HCT116 (cell line): ENCODE measurements at regions not wholly inside any gene's neighbourhood (a gene's known extent, or its start where the extent isn't known, plus 50 kb on each side); places are given as distances from the start of the nearest gene placed in this dataset.

Experiments used
- ATAC-seq: fragments of 200-7000 bp; cut with Tn5 transposase; 2 replicates; pipeline ENCODE4 v1.9.1; 2020; ENCODE audit warnings: mild to moderate bottlenecking, moderate library complexity
- BruUV-seq: library from RNA; stranded (reverse); fragments of 400-500 nt; replicated peaks from 2 replicates; lab custom pipeline; 2021; lab: Mats Ljungman, UMichigan
- CTCF ChIA-PET: fragments of 300-600 bp; sonication (Branson Sonifier 250); formaldehyde crosslinking; loops from one replicate; lab custom pipeline; 2021; ENCODE audit warnings: antibody characterized with exemption; lab: Charles Lee
- POLR2A ChIA-PET: fragments of 300-600, 350-600 bp; sonication (Branson Sonifier 250); formaldehyde crosslinking; loops from one replicate; lab custom pipeline; 2021; ENCODE audit warnings: antibody characterized with exemption; lab: Charles Lee
- RAD21 ChIA-PET, 2 experiments: fragments of 300-600 bp; sonication (Branson Sonifier 250); formaldehyde crosslinking; loops; one replicate each; lab custom pipeline; 2023; ENCODE audit warnings: low total read pairs in 2 of 2; ENCODE audit not compliant: uncharacterized antibody in 2 of 2, unreplicated experiment in 2 of 2, low non-redundant PET in 1 of 2; lab: Charles Lee
- DNase-seq: peaks from one replicate; pipeline ENCODE4 v3.0.0-alpha.2; 2010; ENCODE audit warnings: low read depth, low spot score
- H2AFZ ChIP-seq: fragments of 200-600 bp; shearing (Covaris generic), sonication (generic); 2 replicates; pipeline ENCODE4 v1.6.1; 2017; ENCODE audit warnings: low read depth, mixed run types, mixed read lengths, antibody characterized with exemption, low read length; ENCODE audit not compliant: poor library complexity, severe bottlenecking
- H3K27ac ChIP-seq: 2 replicates; pipeline ENCODE4 v1.5.1; 2012; ENCODE audit warnings: low read depth, low read length
- H3K27me3 ChIP-seq: fragments of 200-600 bp; sonication (generic); 2 replicates; pipeline ENCODE4 v1.6.1; 2016; ENCODE audit warnings: mixed run types, low read length, mixed read lengths; ENCODE audit not compliant: insufficient read depth
- H3K36me3 ChIP-seq, 2 experiments: fragments of 200-500 bp in 1 of 2; fragments of 200-600 bp in 1 of 2; sonication (Bioruptor generic) in 1 of 2; sonication (generic) in 1 of 2; 2 replicates each; pipeline versions ENCODE4 v1.5.1 to v1.6.1; 2014 to 2016; ENCODE audit warnings: low read length in 2 of 2, inconsistent platforms in 1 of 2, mixed read lengths in 1 of 2, mixed run types in 1 of 2; ENCODE audit not compliant: insufficient read depth in 2 of 2, control insufficient read depth in 1 of 2
- H3K4me1 ChIP-seq, 2 experiments: fragments of 200-600 bp in 1 of 2; sonication (generic) in 1 of 2; 2 replicates each; pipeline versions ENCODE4 v1.5.1 to v1.6.1; 2012 to 2017; ENCODE audit warnings: low read length in 2 of 2, inconsistent platforms in 1 of 2, mild to moderate bottlenecking in 1 of 2, mixed read lengths in 1 of 2, mixed run types in 1 of 2, moderate library complexity in 1 of 2; ENCODE audit not compliant: insufficient read depth in 2 of 2, control insufficient read depth in 1 of 2
- H3K4me2 ChIP-seq: fragments of 200-600 bp; sonication (generic); 2 replicates; pipeline ENCODE4 v1.6.1; 2017; ENCODE audit warnings: mixed run types, low read length, mixed read lengths
- H3K4me3 ChIP-seq, 2 experiments: fragments of 200-600 bp in 1 of 2; sonication (generic) in 1 of 2; replicated peaks in 1 of 2; 2 replicates each; pipeline ENCODE4 v1.5.1; 2011 to 2016; ENCODE audit warnings: low read length in 2 of 2, control low read depth in 1 of 2, low read depth in 1 of 2, mild to moderate bottlenecking in 1 of 2, mixed read lengths in 1 of 2, mixed run types in 1 of 2
- H3K79me2 ChIP-seq: fragments of 200-600 bp; sonication (generic); 2 replicates; pipeline ENCODE4 v1.6.1; 2017; ENCODE audit warnings: mild to moderate bottlenecking, mixed run types, low read length, moderate library complexity, mixed read lengths; ENCODE audit not compliant: insufficient read depth
- H3K9ac ChIP-seq: fragments of 200-600 bp; sonication (generic); 2 replicates; pipeline ENCODE4 v1.6.1; 2016; ENCODE audit warnings: low read length, mixed read lengths
- H3K9me2 ChIP-seq: fragments of 200-600 bp; sonication (generic), shearing (Covaris generic); 2 replicates; pipeline ENCODE4 v1.6.1; 2017; ENCODE audit warnings: mixed run types, mild to moderate bottlenecking, moderate library complexity; ENCODE audit not compliant: insufficient read depth
- H3K9me3 ChIP-seq, 2 experiments: fragments of 200-500 bp in 1 of 2; fragments of 200-600 bp in 1 of 2; sonication (Bioruptor generic) in 1 of 2; sonication (generic) in 1 of 2; 2 replicates each; pipeline ENCODE4 v1.6.1; 2014 to 2017; ENCODE audit warnings: low read length in 2 of 2, mixed read lengths in 2 of 2, inconsistent platforms in 1 of 2, low read depth in 1 of 2, mild to moderate bottlenecking in 1 of 2, mixed run types in 1 of 2, moderate library complexity in 1 of 2; ENCODE audit not compliant: control insufficient read depth in 1 of 2, insufficient read depth in 1 of 2
- H4K20me1 ChIP-seq: fragments of 200-600 bp; sonication (generic), shearing (Covaris generic); 2 replicates; pipeline ENCODE4 v1.6.1; 2017; ENCODE audit warnings: mixed run types, mild to moderate bottlenecking, moderate library complexity; ENCODE audit not compliant: insufficient read depth
- ATF3 ChIP-seq: IDR thresholded peaks from 2 replicates; pipeline ENCODE4 v1.6.1; 2012
- CBX3 ChIP-seq: IDR thresholded peaks from 2 replicates; pipeline ENCODE4 v1.6.1; 2012; ENCODE audit warnings: low read depth
- CEBPB ChIP-seq: IDR thresholded peaks from 2 replicates; pipeline ENCODE4 v1.6.1; 2012; ENCODE audit warnings: low read depth
- CTCF ChIP-seq, 3 experiments: fragments of 200-600 bp in 1 of 3; sonication (generic) in 1 of 3; IDR thresholded peaks in 2 of 3; conservative IDR thresholded peaks in 1 of 3; 2 replicates each; pipeline ENCODE4 v1.5.1; 2012 to 2017; ENCODE audit warnings: low read depth in 2 of 3, low read length in 2 of 3, antibody characterized with exemption in 1 of 3, borderline replicate concordance in 1 of 3, control low read depth in 1 of 3, mild to moderate bottlenecking in 1 of 3, mixed read lengths in 1 of 3, mixed run types in 1 of 3, moderate library complexity in 1 of 3; ENCODE audit not compliant: insufficient read depth in 1 of 3
- EGR1 ChIP-seq: IDR thresholded peaks from 2 replicates; pipeline ENCODE4 v1.6.1; 2012; ENCODE audit warnings: low read depth
- ELF1 ChIP-seq: IDR thresholded peaks from 2 replicates; pipeline ENCODE4 v1.6.1; 2012; ENCODE audit warnings: low read depth, borderline replicate concordance
- EZH2 ChIP-seq: fragments of 200-600 bp; sonication (generic); IDR thresholded peaks from 2 replicates; pipeline ENCODE4 v1.6.1; 2017; ENCODE audit warnings: antibody characterized with exemption, mixed run types
- EZH2phosphoT487 ChIP-seq: fragments of 200-600 bp; IDR thresholded peaks from 2 replicates; pipeline ENCODE4 v1.6.1; 2018; ENCODE audit warnings: antibody characterized with exemption, borderline replicate concordance
- FOSL1 ChIP-seq: IDR thresholded peaks from 2 replicates; pipeline ENCODE4 v1.6.1; 2012; ENCODE audit warnings: low read depth
- JUND ChIP-seq: IDR thresholded peaks from 2 replicates; pipeline ENCODE4 v1.6.1; 2012
- MAX ChIP-seq: IDR thresholded peaks from 2 replicates; pipeline ENCODE4 v1.6.1; 2012
- POLR2A ChIP-seq: IDR thresholded peaks from 2 replicates; pipeline ENCODE4 v1.7.0; 2011; ENCODE audit warnings: borderline replicate concordance; ENCODE audit not compliant: insufficient read depth, insufficient read length; ENCODE audit errors: extremely low read depth
- POLR2AphosphoS5 ChIP-seq: IDR thresholded peaks from 2 replicates; pipeline ENCODE4 v1.6.1; 2011; ENCODE audit warnings: mild to moderate bottlenecking, low read depth, low read length, moderate library complexity
- REST ChIP-seq: IDR thresholded peaks from 2 replicates; pipeline ENCODE4 v1.6.1; 2012; ENCODE audit warnings: low read depth
- SIN3A ChIP-seq: IDR thresholded peaks from 2 replicates; pipeline ENCODE4 v1.6.1; 2012; ENCODE audit warnings: low read depth
- SP1 ChIP-seq: IDR thresholded peaks from 2 replicates; pipeline ENCODE4 v1.6.1; 2012; ENCODE audit warnings: low read depth
- TCF7L2 ChIP-seq: IDR thresholded peaks from 2 replicates; pipeline ENCODE4 v1.7.0; 2011; ENCODE audit warnings: borderline replicate concordance, inconsistent platforms; ENCODE audit not compliant: insufficient read depth, insufficient read length; ENCODE audit errors: extremely low read depth
- YY1 ChIP-seq: IDR thresholded peaks from 2 replicates; pipeline ENCODE4 v1.6.1; 2011; ENCODE audit warnings: low read length, low read depth, moderate library complexity, mild to moderate bottlenecking; ENCODE audit not compliant: insufficient replicate concordance; ENCODE audit errors: extremely low read depth
- ZNF274 ChIP-seq: fragments of 200-500 bp; sonication (Bioruptor generic); IDR thresholded peaks from 2 replicates; pipeline ENCODE4 v1.6.1; 2014; ENCODE audit warnings: mild to moderate bottlenecking, low read depth, low read length, inconsistent platforms
- intact Hi-C: fragments of 100-400 bp; cut with micrococcal nuclease; formaldehyde crosslinking; loops from 2 replicates; pipeline ENCODE4 v1.10.0; 2022

- Histone ChIP-seq H3K9me3 (peaks cover 3 to 21% of the 10 kb centered on the region in 2 experiments; a peak in 2 of 4 replicates), H3K4me3 (no peak overlapping the region), H3K36me3 (no peaks in the 10 kb centered on the region), H3K27me3 (no peaks in the 10 kb centered on the region), H3K9ac (no peak overlapping the region), H2AFZ (no peak overlapping the region), H3K4me2 (no peak overlapping the region), H3K27ac (no peak overlapping the region), H3K4me1 (no peaks in the 10 kb centered on the region), H4K20me1 (no peaks in the 10 kb centered on the region), H3K79me2 (no peaks in the 10 kb centered on the region), H3K9me2 (no peaks in the 10 kb centered on the region)
- ATAC-seq (no peak), DNase-seq (no peak)
- no peak for TF ChIP-seq ATF3
- TF ChIP-seq POLR2A: no peak
- no peak for TF ChIP-seq EZH2
- TF ChIP-seq CEBPB: no peak
- no peak for TF ChIP-seq MAX
- TF ChIP-seq POLR2AphosphoS5: no peak
- no peak for TF ChIP-seq EGR1
- TF ChIP-seq ELF1: no peak
- no peak for TF ChIP-seq TCF7L2
- TF ChIP-seq YY1: no peak
- TF ChIP-seq EZH2phosphoT487: no peak
- TF ChIP-seq CTCF (IDR thresholded peaks at IDR 0.05 in 2 of 3, conservative IDR thresholded peaks at IDR 0.05 in 1 of 3; ENCODE audit: borderline replicate concordance in 1 of 3, insufficient read depth in 1 of 3, low read depth in 2 of 3, low read length in 2 of 3): no peak
- TF ChIP-seq SIN3A: no peak
- TF ChIP-seq SP1: no peak
- no peak for TF ChIP-seq FOSL1
- TF ChIP-seq JUND: no peak
- no peak for TF ChIP-seq ZNF274
- TF ChIP-seq REST: no peak
- no peak for TF ChIP-seq CBX3
- ChIA-PET RAD21 (no interaction called here), POLR2A (no interaction called here), CTCF (no interaction called here)
- intact Hi-C loops: no loop called here
- BruUV-seq: no TSS peak
These were observed 419.9 kb downstream of the HAO1 start for GRCh38 chr20:7520361-7520760.
